OCI-LY3 (cell line): ENCODE measurements at regions not wholly inside any gene's neighbourhood (a gene's known extent, or its start where the extent isn't known, plus 50 kb on each side); places are given as distances from the start of the nearest gene placed in this dataset.

Experiments
- H2AFZ ChIP-seq: fragments of 200-600, 300-600 bp; shearing (Covaris generic); 2 replicates; pipeline ENCODE4 v1.6.0; 2014; ENCODE audit warnings: antibody characterized with exemption, low read depth, low read length
- H3K27ac ChIP-seq: fragments of 200-600, 300-600 bp; sonication (generic); 2 replicates; pipeline ENCODE4 v1.5.1; 2014; ENCODE audit warnings: mild to moderate bottlenecking, low read length, moderate library complexity, mixed read lengths
- H3K27me3 ChIP-seq: fragments of 200-600, 300-600 bp; sonication (generic); 2 replicates; pipeline ENCODE4 v1.6.1; 2014; ENCODE audit warnings: low read depth, low read length, mixed read lengths
- H3K36me3 ChIP-seq: fragments of 200-600, 300-600 bp; sonication (generic); replicated peaks from 2 replicates; pipeline ENCODE3; 2014; ENCODE audit warnings: low read depth, low read length, mixed read lengths
- H3K4me1 ChIP-seq: fragments of 300-600, 200-600 bp; sonication (generic); 2 replicates; pipeline ENCODE4 v1.6.1; 2014; ENCODE audit warnings: low read length, mixed read lengths
- H3K4me2 ChIP-seq: fragments of 200-600, 300-600 bp; sonication (generic); 2 replicates; pipeline ENCODE4 v1.6.1; 2014; ENCODE audit warnings: low read length, mixed read lengths
- H3K4me3 ChIP-seq: fragments of 300-600, 200-600 bp; sonication (generic); 2 replicates; pipeline ENCODE4 v1.5.1; 2014; ENCODE audit warnings: antibody characterized with exemption, mild to moderate bottlenecking, low read length, moderate library complexity
- H3K79me2 ChIP-seq: fragments of 300-600, 200-600 bp; shearing (Covaris generic); 2 replicates; pipeline ENCODE4 v1.6.1; 2014; ENCODE audit warnings: mild to moderate bottlenecking, low read length, mixed read lengths
- H3K9ac ChIP-seq: fragments of 300-600, 200-600 bp; shearing (Covaris generic); 2 replicates; pipeline ENCODE4 v1.6.0; 2014; ENCODE audit warnings: mild to moderate bottlenecking, low read length, moderate library complexity
- H3K9me3 ChIP-seq: fragments of 200-600, 300-600 bp; shearing (Covaris generic); 2 replicates; pipeline ENCODE4 v1.6.1; 2014; ENCODE audit warnings: low read length, mixed read lengths; ENCODE audit not compliant: insufficient read depth
- H4K20me1 ChIP-seq: fragments of 200-600, 300-600 bp; sonication (generic); 2 replicates; pipeline ENCODE4 v1.6.1; 2016; ENCODE audit warnings: low read length, mixed read lengths; ENCODE audit not compliant: insufficient read depth
- CTCF ChIP-seq: fragments of 200-600, 300-600 bp; sonication (generic); IDR thresholded peaks from 2 replicates; pipeline ENCODE4 v1.5.1; 2014; ENCODE audit warnings: antibody characterized with exemption, low read length, low read depth
- EZH2phosphoT487 ChIP-seq: fragments of 200-600 bp; shearing (Covaris generic); IDR thresholded peaks from 2 replicates; pipeline ENCODE4 v1.6.1; 2018; ENCODE audit warnings: antibody characterized with exemption, mixed run types, low read depth

- H3K4me1 ChIP-seq: no peaks in the 10 kb centered on the region
- H3K27ac ChIP-seq: no peak overlapping the region
- no peaks in the 10 kb centered on the region for H3K27me3 ChIP-seq
- no peak overlapping the region for H3K9ac ChIP-seq
- no peak overlapping the region for H3K4me2 ChIP-seq
- no peaks in the 10 kb centered on the region for H4K20me1 ChIP-seq
- H2AFZ ChIP-seq: no peak overlapping the region
- no peak for TF ChIP-seq CTCF
- no peak for TF ChIP-seq EZH2phosphoT487
- no peaks in the 10 kb centered on the region for H3K9me3 ChIP-seq
- no peak overlapping the region for H3K4me3 ChIP-seq
- H3K79me2 ChIP-seq: no peaks in the 10 kb centered on the region
- H3K36me3 ChIP-seq: no peaks in the 10 kb centered on the region
Observed at GRCh38 chr2:123644053-123644452, 381.0 kb upstream of the CNTNAP5 start.

- Histone ChIP-seq H3K4me3 (no peak overlapping the region), H3K36me3 (no peaks in the 10 kb centered on the region), H3K9ac (no peak overlapping the region), H3K4me2 (no peak overlapping the region), H3K4me1 (no peaks in the 10 kb centered on the region), H3K9me3 (no peaks in the 10 kb centered on the region), H2AFZ (no peak overlapping the region), H3K27ac (no peak overlapping the region), H3K79me2 (no peaks in the 10 kb centered on the region), H4K20me1 (no peaks in the 10 kb centered on the region), H3K27me3 (no peaks in the 10 kb centered on the region)
- no peak for TF ChIP-seq EZH2phosphoT487
- TF ChIP-seq CTCF: no peak
Observed at GRCh38 chr2:123648016-123648415, 377.1 kb upstream of the CNTNAP5 start.

- Histone ChIP-seq H3K4me3 (no peak overlapping the region), H2AFZ (no peak overlapping the region), H3K9me3 (no peaks in the 10 kb centered on the region), H3K4me1 (no peaks in the 10 kb centered on the region), H4K20me1 (no peaks in the 10 kb centered on the region), H3K4me2 (no peak overlapping the region), H3K79me2 (no peaks in the 10 kb centered on the region), H3K36me3 (no peaks in the 10 kb centered on the region), H3K9ac (no peak overlapping the region), H3K27me3 (no peaks in the 10 kb centered on the region), H3K27ac (no peak overlapping the region)
- TF ChIP-seq EZH2phosphoT487: no peak
- TF ChIP-seq CTCF: no peak
Observed at GRCh38 chr2:123648956-123649355, 376.1 kb upstream of the CNTNAP5 start.

GRCh38 chr2:123651151-123651550 lies 373.9 kb upstream of the CNTNAP5 start:
- no peaks in the 10 kb centered on the region for H3K79me2 ChIP-seq
- no peak overlapping the region for H3K9ac ChIP-seq
- TF ChIP-seq CTCF (no peak), EZH2phosphoT487 (no peak)
- H3K4me1 ChIP-seq: no peaks in the 10 kb centered on the region
- no peak overlapping the region for H2AFZ ChIP-seq
- H3K27me3 ChIP-seq: no peaks in the 10 kb centered on the region
- no peaks in the 10 kb centered on the region for H3K9me3 ChIP-seq
- H3K4me2 ChIP-seq: no peak overlapping the region
- no peak overlapping the region for H3K27ac ChIP-seq
- no peak overlapping the region for H3K4me3 ChIP-seq
- H3K36me3 ChIP-seq: no peaks in the 10 kb centered on the region
- no peaks in the 10 kb centered on the region for H4K20me1 ChIP-seq
